ENCODE measurements at regions not wholly inside any gene's neighbourhood (a gene's known extent, or its start where the extent isn't known, plus 50 kb on each side); places are given as distances from the start of the nearest gene placed in this dataset.

- no peak for TF ChIP-seq POLR2A (IDR thresholded peaks at IDR 0.05)
- no peak for TF ChIP-seq CTCF (IDR thresholded peaks at IDR 0.05)
- TF ChIP-seq EP300 (IDR thresholded peaks at IDR 0.05): no peak
Measured at GRCh38 chr20:39111359-39112177, 149.4 kb downstream of the DHX35 start.

Measured in tibial nerve (tissue), 4 donors.